HPDE6-E6E7 (cell line): ENCODE measurements at regions not wholly inside any gene's neighbourhood (a gene's known extent, or its start where the extent isn't known, plus 50 kb on each side); places are given as distances from the start of the nearest gene placed in this dataset.
"Not testable (repeated sequence)": the region's sequence is repeated elsewhere in the genome, so short reads cannot be mapped to it uniquely, and the experiment has no call there.

Experiments used
- DNase-seq: peaks from one replicate; pipeline ENCODE4 v3.0.0; 2011; ENCODE audit warnings: missing footprints; ENCODE audit errors: extremely low spot score

- no peak for DNase-seq
These were observed 147.2 kb upstream of the SFRP2 start for GRCh38 chr4:153936121-153936520.

- DNase-seq: no peak
These were observed 145.8 kb upstream of the SFRP2 start for GRCh38 chr4:153934688-153935017.

DNA sequence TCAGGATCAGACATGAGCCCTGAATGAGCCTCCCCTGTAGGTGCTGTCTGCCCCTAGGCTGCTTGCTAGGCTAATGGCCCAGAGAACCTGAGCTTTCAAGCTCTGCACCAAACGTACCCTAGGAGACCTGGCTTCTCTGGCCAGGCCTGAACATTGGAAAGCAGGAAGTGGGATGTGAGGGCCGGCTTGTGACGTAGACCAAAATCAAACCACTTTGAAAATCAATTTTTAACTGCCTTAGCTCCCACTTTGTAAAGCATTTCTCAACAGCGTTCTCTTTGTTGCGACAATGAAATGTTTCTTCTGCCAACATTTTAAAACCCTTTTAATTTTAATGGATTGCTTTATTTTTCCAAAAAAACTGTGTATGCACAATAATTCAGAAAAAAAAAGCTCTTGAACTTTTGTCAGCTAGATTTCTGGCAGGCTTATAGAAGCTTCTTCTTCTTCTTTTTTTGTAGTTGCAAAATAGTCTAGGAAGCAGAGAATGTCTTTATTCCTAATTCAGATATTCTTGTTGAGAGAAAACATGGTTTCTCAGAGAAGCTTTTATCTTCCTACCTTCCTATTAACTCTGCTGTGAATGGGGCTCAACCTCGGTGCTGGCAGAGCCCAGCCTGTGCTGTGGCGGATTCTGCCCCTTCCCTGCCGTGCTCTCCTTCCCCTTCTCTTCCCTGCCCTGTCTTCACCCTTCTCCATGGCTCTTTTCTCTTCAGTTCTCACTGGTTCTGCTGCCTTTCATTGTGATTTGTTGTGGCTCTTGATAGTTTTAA lies 145.2 kb upstream of the SFRP2 start:
- DNase-seq: no peak

GRCh38 chr4:153931804-153932203 lies 142.9 kb upstream of the SFRP2 start:
- no peak for DNase-seq

DNA sequence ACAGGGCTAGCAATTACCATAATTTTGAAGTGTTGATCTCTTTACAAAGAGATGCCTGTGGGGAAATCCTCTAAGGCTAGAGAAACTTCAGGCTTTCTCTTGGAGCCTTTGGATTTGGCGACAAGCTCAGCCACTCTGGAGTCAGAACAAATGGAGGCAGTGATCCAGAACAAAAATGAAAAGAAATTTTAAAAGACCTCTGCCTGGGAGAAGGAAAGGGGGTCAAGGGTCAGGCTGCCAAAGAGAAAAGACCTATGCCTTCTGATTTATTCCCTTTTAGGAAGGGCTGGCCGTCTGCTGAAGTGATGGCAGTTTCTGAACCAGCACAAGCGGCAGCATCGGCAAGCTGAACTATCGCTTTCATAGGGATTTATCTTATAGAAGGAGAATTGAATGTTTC lies 140.8 kb upstream of the SFRP2 start:
- no peak for DNase-seq

DNA sequence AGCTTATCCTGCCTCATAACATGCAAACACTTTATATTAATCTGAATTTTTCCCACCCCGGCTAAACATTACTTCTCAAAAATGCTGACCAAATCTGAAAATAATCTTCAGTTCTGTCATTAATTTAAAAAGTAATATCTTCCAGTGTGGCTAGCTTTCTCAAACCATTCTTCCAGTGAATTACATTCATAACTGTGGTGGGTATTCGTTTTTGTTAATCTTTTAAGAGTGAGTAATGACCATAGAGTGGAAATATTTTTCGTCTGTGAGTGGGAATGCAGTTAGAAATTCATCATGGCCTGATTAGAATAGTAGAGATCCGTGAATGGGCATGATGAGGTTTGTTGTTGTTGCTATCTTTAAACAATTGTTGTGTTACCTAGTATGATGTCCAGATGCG lies 138.6 kb upstream of the SFRP2 start:
- DNase-seq: no peak

- no peak for DNase-seq
These were observed 133.3 kb upstream of the SFRP2 start for GRCh38 chr4:153922148-153922547.

GRCh38 chr4:153919667-153920066 lies 130.8 kb upstream of the SFRP2 start:
- DNase-seq: no peak

GRCh38 chr4:153916273-153916755 lies 127.4 kb upstream of the SFRP2 start:
- no peak for DNase-seq

- DNase-seq: no peak
These were observed 123.4 kb upstream of the SFRP2 start for GRCh38 chr4:153912301-153912700.

- no peak for DNase-seq
These were observed 120.8 kb upstream of the SFRP2 start for GRCh38 chr4:153909672-153910071.

DNA sequence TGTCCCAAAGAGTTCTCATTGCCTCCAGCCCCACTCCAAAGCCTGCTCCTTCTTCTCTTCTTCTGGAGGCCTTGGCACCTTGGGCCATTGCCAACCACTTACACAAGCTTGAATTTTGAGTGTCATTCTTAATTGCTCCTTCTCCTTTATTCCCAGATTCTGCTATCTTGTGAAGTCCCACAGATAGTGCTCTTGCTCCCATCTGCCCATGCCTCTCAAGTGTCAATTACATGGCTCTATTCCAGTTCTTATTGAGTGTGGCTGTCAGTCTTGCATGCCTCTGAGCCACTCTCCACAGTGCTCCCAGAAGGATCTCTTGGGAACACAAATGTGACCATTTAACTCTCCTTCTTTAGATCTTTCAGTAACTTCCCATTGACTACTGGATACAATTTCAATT lies 117.3 kb upstream of the SFRP2 start:
- no peak for DNase-seq

DNA sequence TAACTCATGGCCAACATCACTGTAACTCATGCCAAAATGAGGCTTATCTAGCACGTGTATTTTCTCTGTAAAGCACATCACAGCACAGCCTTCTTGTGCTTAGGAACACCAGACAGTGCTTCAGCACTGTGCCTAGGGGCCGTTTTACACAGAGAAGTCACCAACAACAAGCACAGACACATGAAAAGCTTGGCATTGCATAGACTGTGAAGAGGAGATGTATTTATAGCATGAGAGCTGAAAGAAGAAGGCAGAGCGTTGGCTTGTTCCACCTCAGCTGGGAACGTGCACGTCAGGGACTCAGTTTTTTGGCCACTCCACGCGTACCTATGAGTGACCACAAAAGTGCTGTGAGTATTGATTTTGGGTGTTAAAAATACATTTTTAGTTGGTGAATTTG lies 116.3 kb upstream of the SFRP2 start:
- no peak for DNase-seq

GRCh38 chr4:153904011-153904410 lies 115.1 kb upstream of the SFRP2 start:
- DNase-seq: no peak

GRCh38 chr4:153901220-153901619 lies 112.3 kb upstream of the SFRP2 start:
- DNase-seq: no peak

DNA sequence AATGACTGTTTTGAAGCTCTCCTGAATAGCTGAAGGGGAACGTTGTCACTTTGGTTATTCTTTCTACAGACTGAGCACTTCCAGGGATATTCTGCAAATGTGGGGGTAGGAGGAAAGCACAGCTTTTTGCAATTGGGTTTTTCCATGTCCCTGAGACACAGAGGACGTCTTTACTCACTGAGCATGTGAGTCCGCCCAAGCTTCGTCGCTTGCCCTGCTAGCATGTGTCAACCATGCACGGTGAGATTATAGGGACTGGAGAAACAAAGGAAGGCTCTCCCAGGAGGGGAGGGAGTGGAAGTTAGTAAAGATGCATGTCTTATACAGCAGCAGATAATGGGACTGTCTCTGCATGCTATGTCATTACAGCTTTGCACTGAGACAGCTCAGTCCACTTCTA lies 111.5 kb upstream of the SFRP2 start:
- no peak for DNase-seq

DNA sequence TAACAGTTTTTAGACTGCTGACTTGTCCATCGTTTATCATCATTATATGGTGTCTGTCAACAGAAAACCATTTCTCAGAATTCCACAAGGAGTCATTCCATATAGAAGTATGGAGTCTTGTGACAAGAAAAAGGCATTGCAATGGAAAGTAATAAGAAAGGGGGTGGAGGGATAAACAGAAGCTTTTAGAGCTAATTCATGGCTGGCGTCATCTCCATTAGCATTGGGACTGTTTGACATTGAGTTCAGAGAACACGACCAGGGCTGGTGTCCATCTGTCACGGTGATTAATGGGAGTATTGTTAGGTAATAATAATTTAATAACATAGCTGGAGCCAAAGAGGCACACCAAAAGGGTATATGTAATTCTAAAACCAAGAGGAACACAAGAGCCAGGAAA lies 101.9 kb upstream of the SFRP2 start:
- DNase-seq: no peak

DNA sequence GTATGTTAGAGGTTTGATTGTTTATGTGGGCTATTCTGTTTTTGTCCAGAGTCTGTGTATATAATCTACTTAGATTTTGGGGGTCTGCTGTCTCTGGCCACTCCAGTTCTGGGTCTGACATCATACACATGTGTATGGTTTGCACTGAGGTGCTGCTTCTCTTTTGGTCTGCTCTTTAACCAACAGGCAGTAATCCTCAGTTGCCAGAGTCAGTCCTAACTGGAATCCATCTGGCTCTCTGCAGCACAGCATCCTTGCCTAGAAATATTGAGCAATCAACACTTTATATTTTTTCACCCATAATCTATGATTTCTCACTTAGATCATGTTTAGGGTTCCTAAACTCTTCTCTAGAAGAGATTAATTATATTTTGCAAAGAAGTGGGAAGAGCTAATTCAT lies 98.3 kb upstream of the SFRP2 start:
- DNase-seq: no peak

DNA sequence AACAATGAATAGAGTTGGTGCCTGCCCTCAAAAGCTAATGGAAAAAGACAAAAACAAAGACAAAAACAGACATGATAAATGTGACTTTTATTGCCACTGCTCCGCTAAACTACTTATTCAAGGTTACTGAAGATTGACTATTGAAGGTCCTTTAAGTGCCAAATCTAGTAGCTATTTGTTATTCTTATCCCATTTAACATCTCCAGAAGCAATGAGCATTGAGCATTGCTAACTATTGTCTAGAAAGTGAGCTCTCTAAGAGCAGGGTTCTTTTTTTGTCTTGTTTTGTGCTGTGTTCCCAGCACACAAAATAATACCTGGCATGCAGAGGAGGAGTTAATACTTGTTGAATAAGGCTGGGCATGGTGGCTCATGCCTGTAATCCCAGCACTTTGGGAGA lies 95.4 kb upstream of the SFRP2 start:
- no peak for DNase-seq

DNA sequence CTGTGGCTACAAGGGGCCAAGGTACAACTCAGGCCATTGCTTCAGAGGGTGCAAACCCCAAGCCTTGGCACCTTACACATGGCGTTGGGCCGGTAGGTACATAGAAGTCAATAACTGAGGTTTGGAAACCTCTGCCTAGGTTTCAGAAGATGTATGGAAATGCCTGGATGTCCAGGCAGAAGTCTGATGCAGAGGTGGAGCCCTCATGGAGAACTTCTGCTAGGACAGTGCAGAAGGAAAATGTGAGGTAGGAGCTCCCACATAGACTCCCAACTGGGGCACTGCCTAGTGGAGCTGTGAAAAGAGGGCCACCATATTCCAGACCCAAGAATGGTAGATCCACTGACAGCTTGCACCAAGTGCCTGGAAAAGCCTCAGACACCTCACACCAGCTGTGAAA lies 92.1 kb upstream of the SFRP2 start:
- DNase-seq: no peak

DNA sequence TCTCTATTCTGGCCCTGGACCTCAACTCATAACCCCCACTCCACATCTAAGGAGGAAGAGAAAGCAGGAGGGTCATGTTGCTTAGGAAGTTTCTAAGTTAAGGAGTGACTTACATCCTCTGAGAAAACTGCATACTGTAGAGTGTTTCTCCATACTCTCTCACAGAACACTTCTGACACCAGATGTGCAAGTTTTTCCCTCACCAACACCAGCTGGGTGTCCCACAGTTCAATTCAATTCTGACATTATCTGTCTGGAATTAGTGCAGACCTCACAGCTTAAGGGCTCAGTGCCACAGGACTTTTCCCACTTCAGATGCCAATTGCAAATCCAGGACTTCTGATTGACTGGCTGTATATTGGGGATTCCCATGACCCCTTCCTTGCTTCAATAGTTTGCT lies 89.0 kb upstream of the SFRP2 start:
- no peak for DNase-seq

DNA sequence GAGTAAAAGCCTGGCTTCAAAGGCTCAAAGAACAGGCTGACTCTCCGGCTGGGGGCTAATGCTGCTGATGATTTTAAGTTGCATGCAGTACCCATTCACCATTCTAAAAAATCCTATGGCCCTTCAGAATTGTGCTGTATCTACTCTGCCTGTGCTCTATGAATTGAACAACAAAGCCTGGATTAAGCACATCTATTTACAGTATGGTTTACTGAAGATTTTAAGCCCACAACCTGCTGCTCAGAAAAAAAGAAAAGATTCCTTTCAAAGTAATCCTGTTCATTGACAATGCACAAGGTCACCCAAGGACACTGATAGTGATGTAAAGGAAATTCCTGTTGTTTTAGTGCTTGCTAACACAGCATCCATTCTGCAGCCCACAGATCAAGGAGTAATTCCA lies 84.9 kb upstream of the SFRP2 start:
- no peak for DNase-seq

GRCh38 chr4:153866766-153867165 lies 77.9 kb upstream of the SFRP2 start:
- not testable (repeated sequence) for DNase-seq

DNA sequence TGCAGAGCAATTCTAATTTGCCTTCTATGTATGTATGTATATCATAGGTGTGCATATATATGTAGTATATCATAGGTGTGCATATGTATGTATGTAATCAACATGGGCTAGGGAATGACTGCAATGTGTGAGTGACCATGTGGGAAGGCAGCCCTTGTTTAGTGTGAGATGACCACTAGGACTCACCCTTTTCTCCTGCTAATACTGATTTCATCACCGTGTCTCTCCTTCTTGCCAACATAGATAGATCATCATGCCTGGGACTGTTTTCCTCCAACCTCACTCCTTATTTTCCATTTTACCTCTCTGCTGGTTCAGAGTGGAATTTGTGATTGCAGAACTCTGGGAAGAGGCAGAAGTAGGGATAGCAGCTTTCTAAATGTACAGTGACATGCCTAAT lies 63.6 kb upstream of the SFRP2 start:
- no peak for DNase-seq
